DND-41 (cell line): ENCODE measurements at regions not wholly inside any gene's neighbourhood (a gene's known extent, or its start where the extent isn't known, plus 50 kb on each side); places are given as distances from the start of the nearest gene placed in this dataset.

ENCODE experiments used
- CTCF ChIP-seq: IDR thresholded peaks from 2 replicates; pipeline ENCODE4 v1.5.1; 2012; ENCODE audit warnings: borderline replicate concordance, low read length, moderate library complexity, mild to moderate bottlenecking; ENCODE audit not compliant: poor library complexity, severe bottlenecking; ENCODE audit errors: extremely low read depth
- EZH2 ChIP-seq: IDR thresholded peaks from 3 replicates; pipeline ENCODE4 v1.6.1; 2012; ENCODE audit warnings: borderline replicate concordance, low read depth, mild to moderate bottlenecking, moderate library complexity, low read length, inconsistent platforms; ENCODE audit not compliant: severe bottlenecking

GRCh38 chr14:48622980-48623379 is 947.6 kb upstream of the MDGA2 start:
- TF ChIP-seq CTCF: no peak
- no peak for TF ChIP-seq EZH2
